ENCODE measurements at regions not wholly inside any gene's neighbourhood (a gene's known extent, or its start where the extent isn't known, plus 50 kb on each side); places are given as distances from the start of the nearest gene placed in this dataset.

DNA sequence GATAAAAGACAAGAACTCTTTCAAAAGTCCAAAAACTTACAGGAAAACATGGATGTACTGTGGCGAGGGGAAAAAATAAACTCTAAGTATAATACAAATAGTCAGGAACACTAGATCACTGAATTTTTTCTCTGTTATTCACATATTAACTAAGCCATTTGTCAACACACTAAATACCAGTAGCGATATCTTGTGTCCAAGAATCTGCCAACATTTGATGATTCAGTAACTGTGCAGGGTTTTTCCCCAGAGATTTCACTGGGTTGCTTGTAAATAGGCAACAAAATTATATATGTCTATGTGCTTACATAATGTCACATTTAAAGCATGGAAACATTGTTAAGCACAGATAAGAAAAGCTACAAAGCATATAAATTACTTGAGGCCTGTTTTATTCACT, 205.9 kb downstream of the KIF21A start (continued):
- TF ChIP-seq, protein P1, sequence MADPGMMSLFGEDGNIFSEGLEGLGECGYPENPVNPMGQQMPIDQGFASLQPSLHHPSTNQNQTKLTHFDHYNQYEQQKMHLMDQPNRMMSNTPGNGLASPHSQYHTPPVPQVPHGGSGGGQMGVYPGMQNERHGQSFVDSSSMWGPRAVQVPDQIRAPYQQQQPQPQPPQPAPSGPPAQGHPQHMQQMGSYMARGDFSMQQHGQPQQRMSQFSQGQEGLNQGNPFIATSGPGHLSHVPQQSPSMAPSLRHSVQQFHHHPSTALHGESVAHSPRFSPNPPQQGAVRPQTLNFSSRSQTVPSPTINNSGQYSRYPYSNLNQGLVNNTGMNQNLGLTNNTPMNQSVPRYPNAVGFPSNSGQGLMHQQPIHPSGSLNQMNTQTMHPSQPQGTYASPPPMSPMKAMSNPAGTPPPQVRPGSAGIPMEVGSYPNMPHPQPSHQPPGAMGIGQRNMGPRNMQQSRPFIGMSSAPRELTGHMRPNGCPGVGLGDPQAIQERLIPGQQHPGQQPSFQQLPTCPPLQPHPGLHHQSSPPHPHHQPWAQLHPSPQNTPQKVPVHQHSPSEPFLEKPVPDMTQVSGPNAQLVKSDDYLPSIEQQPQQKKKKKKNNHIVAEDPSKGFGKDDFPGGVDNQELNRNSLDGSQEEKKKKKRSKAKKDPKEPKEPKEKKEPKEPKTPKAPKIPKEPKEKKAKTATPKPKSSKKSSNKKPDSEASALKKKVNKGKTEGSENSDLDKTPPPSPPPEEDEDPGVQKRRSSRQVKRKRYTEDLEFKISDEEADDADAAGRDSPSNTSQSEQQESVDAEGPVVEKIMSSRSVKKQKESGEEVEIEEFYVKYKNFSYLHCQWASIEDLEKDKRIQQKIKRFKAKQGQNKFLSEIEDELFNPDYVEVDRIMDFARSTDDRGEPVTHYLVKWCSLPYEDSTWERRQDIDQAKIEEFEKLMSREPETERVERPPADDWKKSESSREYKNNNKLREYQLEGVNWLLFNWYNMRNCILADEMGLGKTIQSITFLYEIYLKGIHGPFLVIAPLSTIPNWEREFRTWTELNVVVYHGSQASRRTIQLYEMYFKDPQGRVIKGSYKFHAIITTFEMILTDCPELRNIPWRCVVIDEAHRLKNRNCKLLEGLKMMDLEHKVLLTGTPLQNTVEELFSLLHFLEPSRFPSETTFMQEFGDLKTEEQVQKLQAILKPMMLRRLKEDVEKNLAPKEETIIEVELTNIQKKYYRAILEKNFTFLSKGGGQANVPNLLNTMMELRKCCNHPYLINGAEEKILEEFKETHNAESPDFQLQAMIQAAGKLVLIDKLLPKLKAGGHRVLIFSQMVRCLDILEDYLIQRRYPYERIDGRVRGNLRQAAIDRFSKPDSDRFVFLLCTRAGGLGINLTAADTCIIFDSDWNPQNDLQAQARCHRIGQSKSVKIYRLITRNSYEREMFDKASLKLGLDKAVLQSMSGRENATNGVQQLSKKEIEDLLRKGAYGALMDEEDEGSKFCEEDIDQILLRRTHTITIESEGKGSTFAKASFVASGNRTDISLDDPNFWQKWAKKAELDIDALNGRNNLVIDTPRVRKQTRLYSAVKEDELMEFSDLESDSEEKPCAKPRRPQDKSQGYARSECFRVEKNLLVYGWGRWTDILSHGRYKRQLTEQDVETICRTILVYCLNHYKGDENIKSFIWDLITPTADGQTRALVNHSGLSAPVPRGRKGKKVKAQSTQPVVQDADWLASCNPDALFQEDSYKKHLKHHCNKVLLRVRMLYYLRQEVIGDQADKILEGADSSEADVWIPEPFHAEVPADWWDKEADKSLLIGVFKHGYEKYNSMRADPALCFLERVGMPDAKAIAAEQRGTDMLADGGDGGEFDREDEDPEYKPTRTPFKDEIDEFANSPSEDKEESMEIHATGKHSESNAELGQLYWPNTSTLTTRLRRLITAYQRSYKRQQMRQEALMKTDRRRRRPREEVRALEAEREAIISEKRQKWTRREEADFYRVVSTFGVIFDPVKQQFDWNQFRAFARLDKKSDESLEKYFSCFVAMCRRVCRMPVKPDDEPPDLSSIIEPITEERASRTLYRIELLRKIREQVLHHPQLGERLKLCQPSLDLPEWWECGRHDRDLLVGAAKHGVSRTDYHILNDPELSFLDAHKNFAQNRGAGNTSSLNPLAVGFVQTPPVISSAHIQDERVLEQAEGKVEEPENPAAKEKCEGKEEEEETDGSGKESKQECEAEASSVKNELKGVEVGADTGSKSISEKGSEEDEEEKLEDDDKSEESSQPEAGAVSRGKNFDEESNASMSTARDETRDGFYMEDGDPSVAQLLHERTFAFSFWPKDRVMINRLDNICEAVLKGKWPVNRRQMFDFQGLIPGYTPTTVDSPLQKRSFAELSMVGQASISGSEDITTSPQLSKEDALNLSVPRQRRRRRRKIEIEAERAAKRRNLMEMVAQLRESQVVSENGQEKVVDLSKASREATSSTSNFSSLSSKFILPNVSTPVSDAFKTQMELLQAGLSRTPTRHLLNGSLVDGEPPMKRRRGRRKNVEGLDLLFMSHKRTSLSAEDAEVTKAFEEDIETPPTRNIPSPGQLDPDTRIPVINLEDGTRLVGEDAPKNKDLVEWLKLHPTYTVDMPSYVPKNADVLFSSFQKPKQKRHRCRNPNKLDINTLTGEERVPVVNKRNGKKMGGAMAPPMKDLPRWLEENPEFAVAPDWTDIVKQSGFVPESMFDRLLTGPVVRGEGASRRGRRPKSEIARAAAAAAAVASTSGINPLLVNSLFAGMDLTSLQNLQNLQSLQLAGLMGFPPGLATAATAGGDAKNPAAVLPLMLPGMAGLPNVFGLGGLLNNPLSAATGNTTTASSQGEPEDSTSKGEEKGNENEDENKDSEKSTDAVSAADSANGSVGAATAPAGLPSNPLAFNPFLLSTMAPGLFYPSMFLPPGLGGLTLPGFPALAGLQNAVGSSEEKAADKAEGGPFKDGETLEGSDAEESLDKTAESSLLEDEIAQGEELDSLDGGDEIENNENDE (IDR thresholded peaks at IDR 0.05; ENCODE audit: insufficient replicate concordance, low read length) = no peak
- TF ChIP-seq, protein P2, sequence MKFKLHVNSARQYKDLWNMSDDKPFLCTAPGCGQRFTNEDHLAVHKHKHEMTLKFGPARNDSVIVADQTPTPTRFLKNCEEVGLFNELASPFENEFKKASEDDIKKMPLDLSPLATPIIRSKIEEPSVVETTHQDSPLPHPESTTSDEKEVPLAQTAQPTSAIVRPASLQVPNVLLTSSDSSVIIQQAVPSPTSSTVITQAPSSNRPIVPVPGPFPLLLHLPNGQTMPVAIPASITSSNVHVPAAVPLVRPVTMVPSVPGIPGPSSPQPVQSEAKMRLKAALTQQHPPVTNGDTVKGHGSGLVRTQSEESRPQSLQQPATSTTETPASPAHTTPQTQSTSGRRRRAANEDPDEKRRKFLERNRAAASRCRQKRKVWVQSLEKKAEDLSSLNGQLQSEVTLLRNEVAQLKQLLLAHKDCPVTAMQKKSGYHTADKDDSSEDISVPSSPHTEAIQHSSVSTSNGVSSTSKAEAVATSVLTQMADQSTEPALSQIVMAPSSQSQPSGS (IDR thresholded peaks at IDR 0.05; ENCODE audit: low read length) = no peak
- TF ChIP-seq NRF1 (IDR thresholded peaks at IDR 0.05; ENCODE audit: low read depth, low read length) = no peak
- TF ChIP-seq SP4 (IDR thresholded peaks at IDR 0.05; ENCODE audit: low read length) = no peak
- no peak for TF ChIP-seq BRCA1 (IDR thresholded peaks at IDR 0.05; ENCODE audit: low read depth, low read length)
